Lower lobe of right lung (tissue), 2 donors: ENCODE measurements at regions not wholly inside any gene's neighbourhood (a gene's known extent, or its start where the extent isn't known, plus 50 kb on each side); places are given as distances from the start of the nearest gene placed in this dataset.

Source experiments
- ATAC-seq, 2 donors: fragments of 200-7000 bp; cut with Tn5 transposase; one replicate each; pipeline ENCODE4 v1.9.1; 2020 to 2022; ENCODE audit warnings: mild to moderate bottlenecking in 2 of 2, moderate library complexity in 2 of 2
- DNase-seq: peaks from one replicate; pipeline ENCODE4 v3.0.0-alpha.2; 2020
- H3K27ac ChIP-seq: fragments of 200-600 bp; one replicate; pipeline ENCODE4 v1.8.0; 2022
- H3K27me3 ChIP-seq: fragments of 200-600 bp; one replicate; pipeline ENCODE4 v1.8.0; 2022; ENCODE audit warnings: low read depth
- H3K36me3 ChIP-seq: fragments of 200-600 bp; one replicate; pipeline ENCODE4 v1.8.0; 2022; ENCODE audit warnings: mild to moderate bottlenecking
- H3K4me1 ChIP-seq: fragments of 200-600 bp; one replicate; pipeline ENCODE4 v1.8.0; 2022
- H3K4me3 ChIP-seq: fragments of 200-600 bp; one replicate; pipeline ENCODE4 v1.8.0; 2022; ENCODE audit warnings: mild to moderate bottlenecking
- H3K9me3 ChIP-seq: fragments of 200-600 bp; one replicate; pipeline ENCODE4 v1.8.0; 2022
- CTCF ChIP-seq: fragments of 200-600 bp; IDR thresholded peaks from one replicate; pipeline ENCODE4 v1.8.0; 2022; ENCODE audit warnings: antibody characterized with exemption, mild to moderate bottlenecking
- intact Hi-C: fragments of 100-400 bp; cut with DNase I; formaldehyde crosslinking; loops from one replicate; pipeline ENCODE4 v1.11.0; 2022
- donor health status: DM: no; HTN: yes; CAD: no; lungs with severe emphysema.

DNA sequence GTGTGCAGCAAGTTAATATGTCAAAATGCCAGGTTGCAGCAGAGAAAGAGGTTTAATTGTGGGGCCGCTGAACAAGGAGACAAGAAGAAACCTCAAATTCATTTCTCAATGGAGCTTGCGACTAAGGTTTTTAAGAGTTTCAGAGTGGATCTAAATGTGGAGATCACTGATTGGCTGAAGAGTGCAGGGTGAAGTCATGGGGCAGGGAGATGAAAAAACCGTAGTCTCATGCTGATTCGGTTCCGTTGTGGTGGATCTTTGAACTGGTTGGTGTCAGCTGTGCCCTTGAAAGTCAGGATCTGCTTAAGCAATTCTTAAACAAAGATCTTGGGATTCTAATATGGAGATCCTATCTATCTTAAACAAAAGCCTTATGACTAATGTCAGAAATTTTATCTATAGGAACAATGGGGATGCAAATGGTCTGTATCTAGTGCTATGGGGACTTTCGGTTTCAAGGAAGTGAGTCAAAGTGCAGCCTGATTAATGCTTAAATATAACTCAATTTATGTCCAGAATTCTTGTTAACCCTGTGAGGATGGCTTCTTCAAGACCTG, 173.9 kb upstream of the CENPE start:
- Histone ChIP-seq H3K27ac (no peak overlapping the region), H3K36me3 (no peaks in the 10 kb centered on the region), H3K9me3 (no peaks in the 10 kb centered on the region), H3K4me1 (no peaks in the 10 kb centered on the region), H3K4me3 (no peak overlapping the region), H3K27me3 (no peaks in the 10 kb centered on the region)
- intact Hi-C loops: no loop called here
- ATAC-seq (no peak), DNase-seq (no peak)
- TF ChIP-seq CTCF: no peak

GRCh38 chr4:103370336-103370735, 172.2 kb upstream of the CENPE start:
- DNase-seq (no peak), ATAC-seq (no peak)
- intact Hi-C loops: no loop called here
- Histone ChIP-seq H3K27me3 (no peaks in the 10 kb centered on the region), H3K9me3 (no peaks in the 10 kb centered on the region), H3K27ac (no peak overlapping the region), H3K36me3 (no peaks in the 10 kb centered on the region), H3K4me1 (no peaks in the 10 kb centered on the region), H3K4me3 (no peak overlapping the region)
- TF ChIP-seq CTCF: no peak

- intact Hi-C loops: no loop called here
- DNase-seq (no peak), ATAC-seq (no peak)
- no peak overlapping the region for H3K27ac ChIP-seq
- H3K27me3 ChIP-seq: no peaks in the 10 kb centered on the region
- no peaks in the 10 kb centered on the region for H3K4me1 ChIP-seq
- H3K4me3 ChIP-seq: no peak overlapping the region
- no peaks in the 10 kb centered on the region for H3K36me3 ChIP-seq
- TF ChIP-seq CTCF: no peak
- peaks cover under 1% of the 10 kb centered on the region for H3K9me3 ChIP-seq
Observed at GRCh38 chr4:103365285-103365684, 167.1 kb upstream of the CENPE start.

GRCh38 chr4:103364083-103364482, 165.9 kb upstream of the CENPE start:
- Histone ChIP-seq H3K4me1 (no peaks in the 10 kb centered on the region), H3K27me3 (no peaks in the 10 kb centered on the region), H3K27ac (no peak overlapping the region), H3K4me3 (no peak overlapping the region), H3K9me3 (peaks cover 13% of the 10 kb centered on the region), H3K36me3 (no peaks in the 10 kb centered on the region)
- TF ChIP-seq CTCF: no peak
- ATAC-seq: no peak
- DNase-seq: no peak
- intact Hi-C loops: no loop called here

DNA sequence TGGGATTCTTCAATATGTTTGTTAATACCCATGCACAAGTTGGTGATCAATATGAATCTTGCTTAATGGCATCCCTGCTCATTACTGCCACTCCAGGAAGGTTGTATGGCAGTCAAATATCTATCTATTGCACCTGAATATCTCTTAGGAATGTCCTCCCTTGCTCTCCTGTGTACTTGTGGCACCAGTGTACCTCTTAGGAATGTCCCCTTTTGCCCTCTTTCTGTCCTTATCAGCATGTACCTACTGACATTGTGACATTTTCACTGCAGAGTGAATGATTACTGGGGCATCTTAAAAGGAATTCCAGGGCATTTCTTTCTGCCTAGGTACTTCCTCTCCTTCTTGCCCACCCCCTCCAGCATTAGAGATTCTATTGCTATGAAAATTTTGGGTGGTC, 163.8 kb upstream of the CENPE start:
- Histone ChIP-seq H3K9me3 (peaks cover 13% of the 10 kb centered on the region), H3K4me3 (no peak overlapping the region), H3K4me1 (no peaks in the 10 kb centered on the region), H3K36me3 (no peaks in the 10 kb centered on the region), H3K27ac (no peak overlapping the region), H3K27me3 (no peaks in the 10 kb centered on the region)
- no peak for DNase-seq
- no peak for TF ChIP-seq CTCF
- no peak for ATAC-seq
- intact Hi-C loops: no loop called here

GRCh38 chr4:103359900-103360299, 161.8 kb upstream of the CENPE start:
- DNase-seq (no peak), ATAC-seq (no peak)
- no peak overlapping the region for H3K4me3 ChIP-seq
- H3K36me3 ChIP-seq: no peaks in the 10 kb centered on the region
- no peak overlapping the region for H3K27ac ChIP-seq
- TF ChIP-seq CTCF: no peak
- peaks cover 13% of the 10 kb centered on the region for H3K9me3 ChIP-seq
- H3K4me1 ChIP-seq: no peaks in the 10 kb centered on the region
- no peaks in the 10 kb centered on the region for H3K27me3 ChIP-seq
- intact Hi-C loops: no loop called here
